NCI-H460 (cell line): ENCODE measurements at regions not wholly inside any gene's neighbourhood (a gene's known extent, or its start where the extent isn't known, plus 50 kb on each side); places are given as distances from the start of the nearest gene placed in this dataset.
A peak's percentile ranks its signal among the peaks of the same experiment; 100 is the strongest.

Experiments
- DNase-seq: peaks from one replicate; pipeline ENCODE4 v3.0.0-alpha.2; 2016; ENCODE audit warnings: low read depth; ENCODE audit errors: extremely low read depth

- DNase-seq: no peak
Measured at GRCh38 chr6:9628819-9629218, 786.1 kb downstream of the TFAP2A start.

- DNase-seq: no peak
Measured at GRCh38 chr6:9627916-9628315, 787.0 kb downstream of the TFAP2A start.

GRCh38 chr6:9623985-9624384 lies 790.9 kb downstream of the TFAP2A start:
- DNase-seq: no peak

- no peak for DNase-seq
Measured at GRCh38 chr6:9623228-9623832, 791.5 kb downstream of the TFAP2A start.

- no peak for DNase-seq
Measured at GRCh38 chr6:9621276-9621675, 793.6 kb downstream of the TFAP2A start.

- DNase-seq: no peak
Measured at GRCh38 chr6:9620687-9621086, 794.2 kb downstream of the TFAP2A start.

- no peak for DNase-seq
Measured at GRCh38 chr6:9620263-9620662, 794.6 kb downstream of the TFAP2A start.

GRCh38 chr6:9614778-9615177 lies 800.1 kb downstream of the TFAP2A start:
- no peak for DNase-seq

GRCh38 chr6:9612489-9612888 lies 802.4 kb downstream of the TFAP2A start:
- no peak for DNase-seq

GRCh38 chr6:9610620-9611415 lies 804.1 kb downstream of the TFAP2A start:
- peak; percentile 3 for DNase-seq

GRCh38 chr6:9606435-9607134 lies 808.3 kb downstream of the TFAP2A start:
- DNase-seq: no peak

- no peak for DNase-seq
Measured at GRCh38 chr6:9594746-9595145, 820.1 kb downstream of the TFAP2A start.

- DNase-seq: no peak
Measured at GRCh38 chr6:9593554-9593953, 821.3 kb downstream of the TFAP2A start.

- no peak for DNase-seq
Measured at GRCh38 chr6:9583753-9584352, 831.0 kb downstream of the TFAP2A start.

GRCh38 chr6:9581155-9581554 lies 833.7 kb downstream of the TFAP2A start:
- DNase-seq: no peak

- DNase-seq: no peak
Measured at GRCh38 chr6:9576521-9576920, 838.4 kb downstream of the TFAP2A start.

- no peak for DNase-seq
Measured at GRCh38 chr6:9566096-9566495, 848.8 kb downstream of the TFAP2A start.

- no peak for DNase-seq
Measured at GRCh38 chr6:9564021-9564420, 850.9 kb downstream of the TFAP2A start.

- no peak for DNase-seq
Measured at GRCh38 chr6:9563568-9563967, 851.3 kb downstream of the TFAP2A start.

- DNase-seq: no peak
Measured at GRCh38 chr6:9554806-9555205, 860.1 kb downstream of the TFAP2A start.

GRCh38 chr6:9554323-9554722 lies 860.6 kb downstream of the TFAP2A start:
- no peak for DNase-seq
